Caco-2 (cell line): ENCODE measurements at regions not wholly inside any gene's neighbourhood (a gene's known extent, or its start where the extent isn't known, plus 50 kb on each side); places are given as distances from the start of the nearest gene placed in this dataset.
A peak's percentile ranks its signal among the peaks of the same experiment; 100 is the strongest.

ENCODE experiments used
- BruUV-seq: library from RNA; stranded (reverse); fragments of 400-500 nt; replicated peaks from 2 replicates; lab custom pipeline; 2021; lab: Mats Ljungman, UMichigan
- CTCF ChIA-PET: fragments of 300-600 bp; sonication (Branson Sonifier 250); formaldehyde crosslinking; loops from one replicate; lab custom pipeline; 2022; ENCODE audit warnings: antibody characterized with exemption; lab: Charles Lee
- POLR2A ChIA-PET: fragments of 300-600 bp; sonication (Branson Sonifier 250); formaldehyde crosslinking; loops from one replicate; lab custom pipeline; 2022; ENCODE audit warnings: antibody characterized with exemption; lab: Charles Lee
- DNase-seq, 2 experiments: peaks; one replicate each; pipeline versions ENCODE4 v3.0.0 to v3.0.0-alpha.2; 2020 to 2022
- H3K27me3 ChIP-seq: replicated peaks from 2 replicates; pipeline ENCODE4 v1.6.0; 2011; ENCODE audit warnings: low read length; ENCODE audit not compliant: control insufficient read depth, insufficient read depth
- H3K36me3 ChIP-seq: 2 replicates; pipeline ENCODE4 v1.5.1; 2011; ENCODE audit warnings: low read length; ENCODE audit not compliant: control insufficient read depth, insufficient read depth
- H3K4me1 ChIP-seq: fragments of 250-450 bp; sonication (Bioruptor Pico); 2 replicates; pipeline ENCODE4 v1.5.1; 2020; ENCODE audit warnings: mild to moderate bottlenecking
- H3K4me3 ChIP-seq: 2 replicates; pipeline ENCODE4 v1.5.1; 2011; ENCODE audit warnings: low read depth, mild to moderate bottlenecking, control low read depth, low read length
- H3K9me3 ChIP-seq: fragments of 250-450 bp; sonication (Bioruptor Pico); 2 replicates; pipeline ENCODE4 v1.5.1; 2020; ENCODE audit warnings: mild to moderate bottlenecking, moderate library complexity
- H3K27ac Mint-ChIP-seq: one replicate; pipeline ENCODE4 v1.8.0; 2022; ENCODE audit warnings: mixed read lengths; ENCODE audit not compliant: unreplicated experiment
- H3K27me3 Mint-ChIP-seq: one replicate; pipeline ENCODE4 v1.8.0; 2022; ENCODE audit warnings: mixed read lengths; ENCODE audit not compliant: insufficient read depth, unreplicated experiment
- H3K36me3 Mint-ChIP-seq: one replicate; pipeline ENCODE4 v1.8.0; 2022; ENCODE audit warnings: mild to moderate bottlenecking, mixed read lengths; ENCODE audit not compliant: insufficient read depth, unreplicated experiment
- H3K4me1 Mint-ChIP-seq: one replicate; pipeline ENCODE4 v1.8.0; 2022; ENCODE audit warnings: low read depth, mixed read lengths; ENCODE audit not compliant: unreplicated experiment
- H3K4me3 Mint-ChIP-seq: one replicate; pipeline ENCODE4 v1.8.0; 2022; ENCODE audit warnings: mild to moderate bottlenecking, moderate library complexity, mixed read lengths; ENCODE audit not compliant: unreplicated experiment
- H3K9me3 Mint-ChIP-seq: one replicate; pipeline ENCODE4 v1.8.0; 2022; ENCODE audit warnings: mixed read lengths; ENCODE audit not compliant: unreplicated experiment
- intact Hi-C: fragments of 100-400 bp; cut with micrococcal nuclease; formaldehyde crosslinking; loops from one replicate; pipeline ENCODE4 v1.10.0; 2022; ENCODE audit not compliant: unreplicated experiment
- TF ChIP-seq, protein P1 (sequence below), 2 experiments: fragments of 200-600 bp in 1 of 2; IDR thresholded peaks; 1 replicate in 1 of 2; 2 replicates in 1 of 2; pipeline versions ENCODE4 v1.5.1 to v1.8.0; 2011 to 2022; ENCODE audit warnings: antibody characterized with exemption in 1 of 2, control low read depth in 1 of 2, inconsistent platforms in 1 of 2, low read depth in 1 of 2, low read length in 1 of 2, mild to moderate bottlenecking in 1 of 2, moderate library complexity in 1 of 2; ENCODE audit not compliant: insufficient read depth in 1 of 2, severe bottlenecking in 1 of 2, unreplicated experiment in 1 of 2

DNA sequence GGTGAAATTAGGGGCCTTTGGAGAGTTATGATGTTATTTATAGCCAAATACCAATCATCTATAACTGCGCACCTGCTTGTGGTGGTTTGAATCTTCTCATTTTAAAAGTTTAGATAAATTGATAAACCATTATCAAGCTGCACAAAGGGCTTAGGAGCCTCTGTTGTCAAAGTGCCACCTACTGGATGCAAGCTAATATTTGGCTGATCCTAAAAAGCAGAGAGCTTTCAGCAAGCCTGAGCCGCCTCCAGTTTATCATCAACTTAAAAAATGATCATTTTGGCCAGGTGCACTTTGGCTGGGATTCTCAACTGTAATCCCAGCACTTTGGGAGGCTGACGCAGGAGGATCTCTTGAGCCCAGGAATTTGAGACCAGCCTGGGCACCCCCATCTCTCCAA lies 58.5 kb upstream of the ATXN1 start:
- H3K27me3 ChIP-seq: no peaks in the 10 kb centered on the region
- Mint-ChIP-seq H3K4me1 (no peaks in the 10 kb centered on the region), H3K27me3 (peaks cover 4% of the 10 kb centered on the region), H3K4me3 (no peak overlapping the region), H3K27ac (no peak overlapping the region), H3K9me3 (no peaks in the 10 kb centered on the region), H3K36me3 (no peaks in the 10 kb centered on the region)
- peaks cover 8% of the 10 kb centered on the region; the same call in 1 of the 2 replicates for H3K4me1 ChIP-seq
- BruUV-seq: no TSS peak
- no peaks in the 10 kb centered on the region for H3K9me3 ChIP-seq
- TF ChIP-seq, protein P1, sequence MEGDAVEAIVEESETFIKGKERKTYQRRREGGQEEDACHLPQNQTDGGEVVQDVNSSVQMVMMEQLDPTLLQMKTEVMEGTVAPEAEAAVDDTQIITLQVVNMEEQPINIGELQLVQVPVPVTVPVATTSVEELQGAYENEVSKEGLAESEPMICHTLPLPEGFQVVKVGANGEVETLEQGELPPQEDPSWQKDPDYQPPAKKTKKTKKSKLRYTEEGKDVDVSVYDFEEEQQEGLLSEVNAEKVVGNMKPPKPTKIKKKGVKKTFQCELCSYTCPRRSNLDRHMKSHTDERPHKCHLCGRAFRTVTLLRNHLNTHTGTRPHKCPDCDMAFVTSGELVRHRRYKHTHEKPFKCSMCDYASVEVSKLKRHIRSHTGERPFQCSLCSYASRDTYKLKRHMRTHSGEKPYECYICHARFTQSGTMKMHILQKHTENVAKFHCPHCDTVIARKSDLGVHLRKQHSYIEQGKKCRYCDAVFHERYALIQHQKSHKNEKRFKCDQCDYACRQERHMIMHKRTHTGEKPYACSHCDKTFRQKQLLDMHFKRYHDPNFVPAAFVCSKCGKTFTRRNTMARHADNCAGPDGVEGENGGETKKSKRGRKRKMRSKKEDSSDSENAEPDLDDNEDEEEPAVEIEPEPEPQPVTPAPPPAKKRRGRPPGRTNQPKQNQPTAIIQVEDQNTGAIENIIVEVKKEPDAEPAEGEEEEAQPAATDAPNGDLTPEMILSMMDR (IDR thresholded peaks at IDR 0.05; ENCODE audit: insufficient read depth in 1 of 2, low read depth in 1 of 2, low read length in 1 of 2, severe bottlenecking in 1 of 2, unreplicated experiment in 1 of 2): peak; percentile 15 to 36
- CTCF ChIA-PET: interaction anchor here (1.0 to 1.8 kb wide), 2 partner anchors 56 to 80 kb away, joined by 6 to 7 read pairs; no protein-coding TSS in a partner anchor
- intact Hi-C loops: no loop called here
- no peak for DNase-seq
- no peaks in the 10 kb centered on the region; the same call in 1 of the 2 replicates for H3K36me3 ChIP-seq
- POLR2A ChIA-PET: no interaction called here
- no peak overlapping the region for H3K4me3 ChIP-seq

DNA sequence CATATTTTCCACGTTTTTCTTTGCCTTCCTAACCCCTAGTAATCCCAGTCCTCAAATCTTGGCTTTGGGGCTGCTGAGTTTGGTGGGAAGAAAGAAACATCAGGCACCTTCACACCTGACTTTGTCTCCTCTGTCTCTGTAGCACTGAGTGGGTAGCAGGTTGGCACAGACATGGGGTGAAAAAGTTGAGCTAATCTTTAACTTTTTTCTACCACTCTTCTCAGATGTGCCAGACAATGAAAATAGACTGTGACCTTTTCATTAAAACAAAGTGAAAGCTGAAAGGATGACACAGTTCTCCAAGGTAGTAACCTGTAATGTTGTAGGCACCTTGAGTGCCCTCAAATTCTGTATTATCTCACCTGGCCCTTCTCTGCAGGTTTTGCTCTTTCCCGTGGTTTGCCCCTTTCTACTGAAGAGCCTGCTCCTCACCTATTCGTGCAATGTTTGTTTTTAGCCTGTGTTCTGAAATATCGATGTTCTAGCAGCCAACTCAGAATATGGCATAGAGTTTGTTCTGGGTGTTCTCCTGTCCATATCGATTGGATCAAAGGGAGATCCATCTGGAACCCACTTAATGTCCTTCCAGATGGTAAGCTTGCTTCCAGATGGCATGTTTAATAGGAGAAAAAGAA lies 57.8 kb upstream of the ATXN1 start:
- BruUV-seq: no TSS peak
- H3K36me3 ChIP-seq: no peaks in the 10 kb centered on the region; the same call in 1 of the 2 replicates
- ChIA-PET POLR2A (no interaction called here), CTCF (interaction anchor here (1.0 to 1.8 kb wide), 2 partner anchors 56 to 80 kb away, joined by 6 to 7 read pairs; no protein-coding TSS in a partner anchor)
- H3K4me1 ChIP-seq: peaks cover 8% of the 10 kb centered on the region; the same call in 1 of the 2 replicates
- no peak for DNase-seq
- H3K36me3 Mint-ChIP-seq: no peaks in the 10 kb centered on the region
- H3K9me3 ChIP-seq: 0 out of 2 replicates have a peak, but pooled peaks cover under 1% of the 10 kb centered on the region
- intact Hi-C loops: no loop called here
- H3K4me1 Mint-ChIP-seq: no peaks in the 10 kb centered on the region
- peaks cover 3% of the 10 kb centered on the region for H3K27me3 Mint-ChIP-seq
- no peaks in the 10 kb centered on the region for H3K27me3 ChIP-seq
- no peak overlapping the region for H3K4me3 ChIP-seq
- H3K27ac Mint-ChIP-seq: no peak overlapping the region
- H3K4me3 Mint-ChIP-seq: no peak overlapping the region
- TF ChIP-seq, protein P1 (IDR thresholded peaks at IDR 0.05; ENCODE audit: insufficient read depth in 1 of 2, low read depth in 1 of 2, low read length in 1 of 2, severe bottlenecking in 1 of 2, unreplicated experiment in 1 of 2): no peak
- H3K9me3 Mint-ChIP-seq: no peaks in the 10 kb centered on the region

DNA sequence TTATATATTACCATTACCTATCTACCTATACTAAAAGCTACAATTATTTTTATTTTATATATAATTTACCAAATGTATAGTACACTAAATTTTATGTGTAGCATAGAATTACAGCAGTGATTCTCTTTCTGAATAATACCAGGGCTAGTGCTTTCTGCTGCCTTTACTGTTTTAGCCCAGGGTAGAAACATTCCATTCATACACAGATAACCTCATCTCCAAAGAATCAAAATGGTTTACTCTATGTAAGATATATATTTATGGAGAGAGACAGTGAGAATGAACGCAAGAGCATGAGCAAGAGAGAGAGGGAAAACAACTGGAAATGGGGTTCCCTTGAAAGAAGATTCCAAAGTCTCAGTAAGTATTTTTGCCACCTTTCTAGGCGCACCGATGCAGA lies 56.3 kb upstream of the ATXN1 start:
- Histone ChIP-seq H3K27me3 (no peaks in the 10 kb centered on the region), H3K4me1 (peaks cover 8% of the 10 kb centered on the region; the same call in 1 of the 2 replicates), H3K9me3 (0 out of 2 replicates have a peak, but pooled peaks cover 7% of the 10 kb centered on the region), H3K36me3 (no peaks in the 10 kb centered on the region; the same call in 1 of the 2 replicates), H3K4me3 (no peak overlapping the region)
- intact Hi-C loops: no loop called here
- Mint-ChIP-seq H3K36me3 (no peaks in the 10 kb centered on the region), H3K9me3 (peaks cover 9% of the 10 kb centered on the region), H3K4me3 (no peak overlapping the region), H3K27ac (no peak overlapping the region), H3K4me1 (no peaks in the 10 kb centered on the region), H3K27me3 (peaks cover 3% of the 10 kb centered on the region)
- TF ChIP-seq, protein P1 (IDR thresholded peaks at IDR 0.05; ENCODE audit: insufficient read depth in 1 of 2, low read depth in 1 of 2, low read length in 1 of 2, severe bottlenecking in 1 of 2, unreplicated experiment in 1 of 2): no peak
- ChIA-PET CTCF (no interaction called here), POLR2A (no interaction called here)
- no TSS peak for BruUV-seq
- DNase-seq: no peak
